KMS-11 (cell line): ENCODE measurements at regions not wholly inside any gene's neighbourhood (a gene's known extent, or its start where the extent isn't known, plus 50 kb on each side); places are given as distances from the start of the nearest gene placed in this dataset.

ENCODE experiments used
- H2AFZ ChIP-seq: fragments of 200-600 bp; sonication (generic); 2 replicates; pipeline ENCODE4 v1.6.1; 2016; ENCODE audit warnings: antibody characterized with exemption, mixed run types, low read depth
- H3K27ac ChIP-seq: fragments of 200-600 bp; sonication (generic); 2 replicates; pipeline ENCODE4 v1.6.1; 2016; ENCODE audit warnings: mild to moderate bottlenecking, mixed run types
- H3K27me3 ChIP-seq: fragments of 200-600 bp; sonication (generic); 2 replicates; pipeline ENCODE4 v1.6.1; 2017; ENCODE audit warnings: mild to moderate bottlenecking, low read depth, mixed run types, moderate library complexity; ENCODE audit not compliant: insufficient read depth
- H3K36me3 ChIP-seq: fragments of 200-600 bp; sonication (generic); 2 replicates; pipeline ENCODE4 v1.6.1; 2017; ENCODE audit warnings: mild to moderate bottlenecking, mixed run types; ENCODE audit not compliant: insufficient read depth
- H3K4me1 ChIP-seq: fragments of 200-600 bp; sonication (generic); 2 replicates; pipeline ENCODE4 v1.6.1; 2016; ENCODE audit warnings: mild to moderate bottlenecking, low read depth, mixed run types; ENCODE audit not compliant: poor library complexity, severe bottlenecking
- H3K4me2 ChIP-seq: fragments of 200-600 bp; sonication (generic); 2 replicates; pipeline ENCODE4 v1.7.0; 2016; ENCODE audit warnings: mild to moderate bottlenecking, mixed run types
- H3K4me3 ChIP-seq: fragments of 200-600 bp; sonication (generic); IDR thresholded peaks from 2 replicates; pipeline ENCODE4 v1.6.1; 2017; ENCODE audit warnings: low read depth, low read length, mixed read lengths; ENCODE audit not compliant: insufficient read depth
- H3K79me2 ChIP-seq: fragments of 200-600 bp; sonication (generic); 2 replicates; pipeline ENCODE4 v1.6.1; 2016; ENCODE audit warnings: low read depth, mixed run types; ENCODE audit not compliant: insufficient read depth
- H3K9ac ChIP-seq: fragments of 200-600 bp; sonication (generic); 2 replicates; pipeline ENCODE4 v1.6.1; 2016; ENCODE audit warnings: mild to moderate bottlenecking, mixed run types
- H4K20me1 ChIP-seq: fragments of 200-600 bp; sonication (generic); 2 replicates; pipeline ENCODE4 v1.6.1; 2016; ENCODE audit warnings: mild to moderate bottlenecking, mixed run types; ENCODE audit not compliant: insufficient read depth
- CTCF ChIP-seq: fragments of 200-600 bp; sonication (generic); conservative IDR thresholded peaks from 2 replicates; pipeline ENCODE4 v1.6.1; 2017; ENCODE audit warnings: low read depth, mild to moderate bottlenecking, antibody characterized with exemption, low read length, moderate library complexity, mixed read lengths

DNA sequence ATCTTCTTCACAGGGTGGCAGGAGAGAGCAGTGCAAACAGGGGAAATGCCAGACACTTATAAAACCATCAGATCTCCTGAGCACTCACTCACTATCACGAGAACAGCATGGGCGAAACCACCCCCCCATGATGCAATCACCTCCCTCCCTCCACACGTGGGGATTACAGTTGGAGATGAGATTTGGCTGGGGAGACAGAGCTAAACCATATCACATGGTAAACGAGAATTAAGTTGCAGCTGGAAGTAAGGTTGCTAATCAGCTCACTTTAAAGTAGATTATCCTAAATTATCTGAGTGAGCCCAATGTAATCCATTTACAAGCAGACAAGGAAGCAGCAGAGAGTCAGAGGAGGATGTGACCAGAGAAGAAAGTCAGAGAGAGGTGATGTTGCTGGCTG lies 102.2 kb upstream of the IPO5 start:
- Histone ChIP-seq H3K4me3 (no peak overlapping the region), H3K27me3 (no peaks in the 10 kb centered on the region), H3K4me2 (no peak overlapping the region), H3K4me1 (peaks cover 4% of the 10 kb centered on the region), H2AFZ (no peak overlapping the region), H4K20me1 (no peaks in the 10 kb centered on the region), H3K9ac (no peak overlapping the region), H3K79me2 (no peaks in the 10 kb centered on the region), H3K27ac (no peak overlapping the region), H3K36me3 (no peaks in the 10 kb centered on the region)
- TF ChIP-seq CTCF, result no peak

DNA sequence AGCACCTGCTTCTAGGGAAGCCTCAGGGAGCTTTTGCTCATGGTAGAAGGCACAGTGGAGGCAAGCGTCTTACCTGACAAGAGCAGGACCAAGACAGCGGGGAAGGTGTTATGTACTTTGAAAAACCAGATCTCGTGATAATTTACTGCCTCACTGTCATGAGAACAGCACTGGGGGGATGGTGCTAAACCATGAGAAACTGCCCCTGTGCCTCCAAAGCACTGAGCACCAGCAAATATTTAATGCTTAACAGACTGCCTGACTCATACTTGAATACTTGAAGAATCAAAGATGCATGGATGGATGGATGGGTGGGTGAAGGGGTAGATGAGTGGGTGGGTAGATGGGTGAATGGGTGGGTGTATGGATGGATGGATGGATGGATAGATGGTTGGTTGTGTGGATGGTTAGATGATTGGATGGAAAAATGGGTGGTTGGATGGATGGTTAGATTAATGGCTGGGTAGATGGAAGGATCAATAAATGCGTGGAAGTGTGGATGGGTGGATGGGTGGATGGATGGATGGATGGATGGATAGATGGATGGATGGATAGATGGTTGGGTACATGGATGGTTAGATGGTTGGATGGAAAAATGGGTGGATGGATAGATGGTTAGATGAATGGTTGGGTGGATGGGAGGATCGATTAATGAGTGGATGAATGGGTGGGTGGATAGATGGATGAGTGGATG lies 101.1 kb upstream of the IPO5 start:
- H3K27ac ChIP-seq, result no peak overlapping the region
- no peak for TF ChIP-seq CTCF
- no peaks in the 10 kb centered on the region for H3K36me3 ChIP-seq
- H3K9ac ChIP-seq, result no peak overlapping the region
- H3K4me2 ChIP-seq, result no peak overlapping the region
- no peak overlapping the region for H3K4me3 ChIP-seq
- H3K4me1 ChIP-seq, result peaks cover 4% of the 10 kb centered on the region
- no peaks in the 10 kb centered on the region for H3K27me3 ChIP-seq
- no peaks in the 10 kb centered on the region for H3K79me2 ChIP-seq
- no peak overlapping the region for H2AFZ ChIP-seq
- H4K20me1 ChIP-seq, result no peaks in the 10 kb centered on the region

DNA sequence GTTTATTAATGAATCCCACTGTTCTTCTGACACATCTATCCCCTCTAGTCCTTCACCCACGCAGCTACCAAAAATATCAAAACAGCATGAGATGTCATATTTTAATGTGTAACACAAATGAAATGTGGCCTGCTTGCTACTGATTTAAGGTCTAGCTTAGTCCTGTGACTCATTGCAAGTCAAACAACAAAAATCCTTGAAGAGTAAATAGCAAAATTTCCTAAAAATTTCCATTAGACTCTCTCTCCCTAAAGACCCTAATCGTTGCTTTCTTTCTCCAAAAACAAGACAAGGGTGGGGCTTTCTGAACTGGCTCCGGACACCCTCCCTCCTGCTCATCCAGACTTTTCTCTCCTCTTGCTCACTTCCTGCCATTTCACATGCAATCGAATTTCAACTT lies 99.9 kb upstream of the IPO5 start:
- Histone ChIP-seq H3K4me1 (peaks cover 4% of the 10 kb centered on the region), H3K79me2 (no peaks in the 10 kb centered on the region), H2AFZ (no peak overlapping the region), H3K4me3 (no peak overlapping the region), H3K27ac (no peak overlapping the region), H3K4me2 (no peak overlapping the region), H4K20me1 (no peaks in the 10 kb centered on the region), H3K36me3 (no peaks in the 10 kb centered on the region), H3K27me3 (no peaks in the 10 kb centered on the region), H3K9ac (no peak overlapping the region)
- no peak for TF ChIP-seq CTCF

GRCh38 chr13:97855570-97856303 lies 97.7 kb upstream of the IPO5 start:
- H4K20me1 ChIP-seq, result no peaks in the 10 kb centered on the region
- H2AFZ ChIP-seq, result no peak overlapping the region; the same call in 1 of the 2 replicates
- no peak overlapping the region for H3K9ac ChIP-seq
- H3K79me2 ChIP-seq, result no peaks in the 10 kb centered on the region
- H3K4me2 ChIP-seq, result peak overlapping the region; percentile 25; the same call in 1 of the 2 replicates
- no peak overlapping the region for H3K27ac ChIP-seq
- H3K4me3 ChIP-seq, result no peak overlapping the region
- H3K27me3 ChIP-seq, result no peaks in the 10 kb centered on the region
- H3K4me1 ChIP-seq, result peaks cover 4% of the 10 kb centered on the region
- no peaks in the 10 kb centered on the region for H3K36me3 ChIP-seq
- TF ChIP-seq CTCF, result peak; percentile 76
